ENCODE measurements at regions not wholly inside any gene's neighbourhood (a gene's known extent, or its start where the extent isn't known, plus 50 kb on each side); places are given as distances from the start of the nearest gene placed in this dataset.

DNA sequence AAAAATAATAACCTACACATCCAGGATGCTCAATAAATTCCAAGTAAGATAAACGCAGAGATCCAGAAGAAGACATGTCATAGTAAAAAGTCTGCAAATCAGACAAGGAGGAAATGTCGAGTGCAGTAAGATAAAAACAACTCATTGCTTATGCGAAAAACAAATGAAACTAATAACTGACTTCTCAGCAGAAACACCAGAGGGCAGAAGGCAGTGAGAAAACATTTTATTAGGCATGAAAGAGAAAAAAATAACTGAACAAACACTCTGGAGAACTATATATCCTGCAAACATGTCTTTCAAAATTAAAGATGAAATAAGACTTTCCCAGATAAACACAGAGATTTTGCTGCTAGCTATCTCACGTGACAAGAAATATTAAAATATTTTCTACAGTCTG lies 201.3 kb upstream of the CTSO start:
- TF ChIP-seq, protein P1, sequence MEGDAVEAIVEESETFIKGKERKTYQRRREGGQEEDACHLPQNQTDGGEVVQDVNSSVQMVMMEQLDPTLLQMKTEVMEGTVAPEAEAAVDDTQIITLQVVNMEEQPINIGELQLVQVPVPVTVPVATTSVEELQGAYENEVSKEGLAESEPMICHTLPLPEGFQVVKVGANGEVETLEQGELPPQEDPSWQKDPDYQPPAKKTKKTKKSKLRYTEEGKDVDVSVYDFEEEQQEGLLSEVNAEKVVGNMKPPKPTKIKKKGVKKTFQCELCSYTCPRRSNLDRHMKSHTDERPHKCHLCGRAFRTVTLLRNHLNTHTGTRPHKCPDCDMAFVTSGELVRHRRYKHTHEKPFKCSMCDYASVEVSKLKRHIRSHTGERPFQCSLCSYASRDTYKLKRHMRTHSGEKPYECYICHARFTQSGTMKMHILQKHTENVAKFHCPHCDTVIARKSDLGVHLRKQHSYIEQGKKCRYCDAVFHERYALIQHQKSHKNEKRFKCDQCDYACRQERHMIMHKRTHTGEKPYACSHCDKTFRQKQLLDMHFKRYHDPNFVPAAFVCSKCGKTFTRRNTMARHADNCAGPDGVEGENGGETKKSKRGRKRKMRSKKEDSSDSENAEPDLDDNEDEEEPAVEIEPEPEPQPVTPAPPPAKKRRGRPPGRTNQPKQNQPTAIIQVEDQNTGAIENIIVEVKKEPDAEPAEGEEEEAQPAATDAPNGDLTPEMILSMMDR (IDR thresholded peaks at IDR 0.05): no peak
- TF ChIP-seq POLR2A (IDR thresholded peaks at IDR 0.05) (no peak), EP300 (IDR thresholded peaks at IDR 0.05) (no peak)
